Fibroblast of villous mesenchyme (primary cell): ENCODE measurements at regions not wholly inside any gene's neighbourhood (a gene's known extent, or its start where the extent isn't known, plus 50 kb on each side); places are given as distances from the start of the nearest gene placed in this dataset.

Source experiments
- DNase-seq: peaks from one replicate; pipeline ENCODE4 v3.0.0-alpha.2; 2010; ENCODE audit warnings: low read depth
- H3K4me3 ChIP-seq: 2 replicates; pipeline ENCODE4 v1.5.1; 2011; ENCODE audit warnings: low read depth, mild to moderate bottlenecking, low read length
- CTCF ChIP-seq: IDR thresholded peaks from 2 replicates; pipeline ENCODE4 v1.5.1; 2012; ENCODE audit warnings: low read depth, mild to moderate bottlenecking, low read length; ENCODE audit not compliant: insufficient read depth

DNA sequence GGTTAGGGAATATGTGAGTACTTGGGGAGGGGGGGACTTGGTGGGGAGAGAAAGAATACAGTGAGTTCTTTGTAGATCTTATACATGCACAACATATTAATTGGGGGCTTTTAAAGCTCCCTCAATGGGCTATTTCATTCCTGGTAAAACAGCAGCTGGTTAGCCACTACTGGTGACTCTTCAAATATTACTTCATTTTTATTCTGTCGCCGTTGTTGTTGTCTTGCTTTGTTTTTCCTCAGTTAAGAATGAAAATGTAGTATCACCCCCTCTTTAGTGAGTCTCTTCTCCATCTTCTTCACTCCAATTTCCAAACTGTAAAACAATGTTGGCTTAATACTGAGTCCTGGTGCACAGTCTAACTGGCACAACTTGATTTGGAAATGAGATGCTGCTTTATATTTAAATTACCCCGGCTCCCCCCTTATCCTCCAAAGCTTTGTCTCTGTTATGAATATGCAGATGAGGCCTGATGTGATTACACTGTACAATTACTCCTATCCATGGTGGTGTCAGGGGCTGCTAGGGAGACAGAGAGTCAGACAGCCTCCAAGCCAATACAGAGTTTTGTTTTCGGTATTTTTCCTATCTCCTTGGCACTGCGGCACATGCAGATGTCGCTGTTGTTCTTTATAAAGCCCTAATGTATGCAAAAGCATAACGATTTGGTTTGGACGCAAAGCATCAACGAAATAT is 256.9 kb upstream of the PMFBP1 start:
- no peak for TF ChIP-seq CTCF
- no peak for DNase-seq
- H3K4me3 ChIP-seq, result no peak overlapping the region

DNA sequence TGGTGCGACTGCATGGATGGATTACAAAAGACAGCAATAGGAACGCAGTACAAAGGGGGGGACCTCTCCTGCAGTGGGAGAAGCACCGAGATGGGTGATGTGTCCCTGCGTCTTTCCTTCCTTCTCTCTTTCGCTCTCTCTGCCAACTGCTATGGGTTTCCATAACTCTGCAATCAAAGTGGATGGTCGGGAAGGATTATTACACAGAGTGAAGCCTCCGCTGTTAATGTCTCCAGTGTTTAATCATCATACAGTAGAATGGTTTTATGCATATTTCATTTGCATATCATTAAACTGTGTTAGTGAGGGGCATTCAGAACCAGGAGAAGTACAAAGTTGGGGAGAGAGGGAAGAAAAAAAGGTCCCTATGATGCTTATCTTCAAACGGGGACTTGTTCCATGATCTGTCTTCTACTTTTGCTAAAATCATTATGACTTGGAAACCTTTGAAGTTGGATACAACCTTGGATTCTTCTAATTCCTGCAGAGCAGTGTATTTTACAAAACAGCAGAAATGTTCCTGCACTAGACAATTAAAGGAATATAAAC is 255.9 kb upstream of the PMFBP1 start:
- TF ChIP-seq CTCF, result no peak
- no peak overlapping the region for H3K4me3 ChIP-seq
- DNase-seq, result no peak

DNA sequence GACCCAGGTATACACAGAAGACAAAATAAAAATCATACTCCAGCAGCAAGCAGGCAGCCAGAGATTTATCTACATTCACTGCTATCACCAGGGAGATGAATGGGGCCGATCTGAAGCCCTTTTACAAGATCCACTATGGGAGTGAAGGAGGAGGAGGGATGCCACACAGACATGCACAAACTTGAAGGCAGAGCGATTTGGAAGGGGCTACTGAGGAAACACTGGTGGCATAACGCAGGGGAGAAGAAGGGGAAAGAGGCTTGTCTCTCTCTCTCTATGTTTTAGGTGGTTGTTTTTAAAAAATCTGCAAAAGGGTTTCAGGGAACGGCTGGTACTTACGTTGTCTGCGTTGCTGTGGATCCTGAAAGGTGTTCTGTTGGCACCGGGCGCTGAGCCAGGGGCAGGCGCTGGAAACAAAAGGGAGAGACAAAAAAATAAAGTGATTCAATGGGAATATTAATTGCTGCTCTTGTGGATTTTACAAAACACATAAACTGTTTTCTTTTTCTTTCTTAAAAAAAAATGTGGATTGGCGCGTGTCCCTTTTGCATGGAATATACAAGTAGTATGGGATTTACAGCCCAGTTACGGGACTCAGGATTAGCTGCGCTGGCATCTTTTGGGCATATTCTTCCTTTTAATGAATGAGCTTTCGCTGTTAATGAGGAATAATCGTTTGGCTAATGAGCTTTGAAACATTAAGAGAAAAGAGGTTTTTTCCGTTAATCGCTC is 255.3 kb upstream of the PMFBP1 start:
- TF ChIP-seq CTCF, result no peak
- H3K4me3 ChIP-seq, result no peak overlapping the region
- DNase-seq, result no peak

GRCh38 chr16:72426386-72426785 is 254.4 kb upstream of the PMFBP1 start:
- no peak for TF ChIP-seq CTCF

DNA sequence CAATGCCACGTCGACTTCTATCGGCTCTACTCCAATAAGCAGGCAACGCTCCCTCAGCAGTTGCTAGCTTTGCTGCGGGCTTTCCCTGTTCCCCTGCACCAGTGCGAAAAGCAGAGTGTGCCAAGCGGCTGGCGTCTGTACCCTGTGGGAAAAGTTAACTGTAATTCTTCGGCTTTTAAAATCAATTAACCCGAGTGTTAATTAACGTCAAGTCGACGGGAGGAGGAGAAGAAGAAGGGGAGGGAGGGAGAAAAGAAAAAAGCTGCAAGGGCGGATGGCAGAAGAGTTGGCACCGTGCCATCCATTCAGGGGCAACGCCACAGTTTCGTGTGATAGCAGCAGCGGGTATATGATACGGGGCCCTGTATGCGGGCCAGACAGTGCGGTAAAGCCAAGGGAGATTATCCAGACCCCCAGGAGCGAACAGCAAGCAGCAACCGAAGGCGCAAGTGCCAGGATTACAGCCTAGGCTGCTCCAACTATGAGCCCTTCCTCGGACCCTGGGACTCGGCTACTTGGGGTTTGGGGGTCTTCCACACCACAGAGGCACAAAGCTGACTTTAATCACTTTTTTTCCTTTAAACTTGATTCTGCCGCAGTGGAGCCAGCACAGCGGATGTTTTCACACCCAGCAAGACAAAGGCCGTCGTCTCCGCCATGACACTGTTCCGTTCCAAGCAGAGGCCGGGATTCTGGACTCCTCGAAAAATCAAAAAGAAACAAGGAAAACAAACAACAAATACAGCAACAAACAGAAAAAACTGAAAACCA is 253.8 kb upstream of the PMFBP1 start:
- no peak overlapping the region for H3K4me3 ChIP-seq
- TF ChIP-seq CTCF, result no peak
- DNase-seq, result no peak

More at GRCh38 chr16:72426386-72426785, 254.4 kb upstream of the PMFBP1 start:
- no peak overlapping the region for H3K4me3 ChIP-seq
- DNase-seq, result no peak

DNA sequence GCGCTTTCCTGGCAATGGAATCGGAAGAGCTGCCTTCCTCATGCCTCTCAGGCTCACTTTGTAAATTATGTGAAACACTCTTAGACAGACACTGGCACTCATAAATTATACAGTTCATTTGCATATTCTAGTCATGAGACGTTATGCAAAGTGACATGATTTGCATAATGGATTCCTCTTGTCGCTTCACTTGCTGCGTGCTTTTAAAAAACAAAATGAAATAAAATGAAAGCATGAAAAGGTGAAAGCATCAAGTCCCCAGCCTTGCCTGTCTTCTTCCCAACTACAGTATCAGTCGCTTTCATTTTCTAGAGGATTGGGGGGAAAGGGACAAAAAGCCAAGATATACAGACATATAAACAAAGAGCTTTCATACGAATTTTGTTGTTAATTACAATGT is 252.8 kb upstream of the PMFBP1 start:
- no peak for TF ChIP-seq CTCF
- no peak overlapping the region for H3K4me3 ChIP-seq
- no peak for DNase-seq
